ENCODE measurements at regions not wholly inside any gene's neighbourhood (a gene's known extent, or its start where the extent isn't known, plus 50 kb on each side); places are given as distances from the start of the nearest gene placed in this dataset.
"Not testable (repeated sequence)": the region's sequence is repeated elsewhere in the genome, so short reads cannot be mapped to it uniquely, and the experiment has no call there.

GRCh38 chr1:55767171-55767570 is 552.0 kb upstream of the USP24 start:
- TF ChIP-seq CTCF (IDR thresholded peaks at IDR 0.05; ENCODE audit: low read depth, low read length, missing control alignments) = no peak
- Histone ChIP-seq H3K36me3 (replicated peaks) (no peaks in the 10 kb centered on the region), H3K27me3 (replicated peaks) (no peaks in the 10 kb centered on the region), H3K4me3 (ENCODE audit: low read depth, low read length) (no peak overlapping the region), H3K27ac (no peak overlapping the region)
- DNase-seq = no peak
- in situ Hi-C loops (cut with HindIII; ENCODE audit: low pct_ligation_motif_present, low sequenced_read_pairs) = no loop called here

GRCh38 chr1:55765505-55765904 is 550.3 kb upstream of the USP24 start:
- in situ Hi-C loops (cut with HindIII; ENCODE audit: low pct_ligation_motif_present, low sequenced_read_pairs); H3K27me3 ChIP-seq (replicated peaks); DNase-seq: not testable (repeated sequence)

GRCh38 chr1:55751776-55752175 is 536.6 kb upstream of the USP24 start:
- H3K27ac ChIP-seq = no peak overlapping the region
- no peaks in the 10 kb centered on the region for H3K27me3 ChIP-seq (replicated peaks)
- no peak for TF ChIP-seq CTCF (IDR thresholded peaks at IDR 0.05; ENCODE audit: low read depth, low read length, missing control alignments)
- in situ Hi-C loops (cut with HindIII; ENCODE audit: low pct_ligation_motif_present, low sequenced_read_pairs) = no loop called here
- DNase-seq = no peak
- H3K4me3 ChIP-seq (ENCODE audit: low read depth, low read length) = no peak overlapping the region
- H3K36me3 ChIP-seq (replicated peaks) = no peaks in the 10 kb centered on the region

More at GRCh38 chr1:55765505-55765904, 550.3 kb upstream of the USP24 start:
- H3K36me3 ChIP-seq (replicated peaks); H3K4me3 ChIP-seq (ENCODE audit: low read depth, low read length); H3K27ac ChIP-seq: not testable (repeated sequence)

GRCh38 chr1:55750628-55750995 is 535.4 kb upstream of the USP24 start:
- DNase-seq = no peak
- H3K36me3 ChIP-seq (replicated peaks) = no peaks in the 10 kb centered on the region
- in situ Hi-C loops (cut with HindIII; ENCODE audit: low pct_ligation_motif_present, low sequenced_read_pairs) = no loop called here

GRCh38 chr1:55749975-55750627 is 534.9 kb upstream of the USP24 start:
- no peaks in the 10 kb centered on the region for H3K36me3 ChIP-seq (replicated peaks)
- in situ Hi-C loops (cut with HindIII; ENCODE audit: low pct_ligation_motif_present, low sequenced_read_pairs) = no loop called here
- no peak overlapping the region for H3K4me3 ChIP-seq (ENCODE audit: low read depth, low read length)
- TF ChIP-seq CTCF (IDR thresholded peaks at IDR 0.05; ENCODE audit: low read depth, low read length, missing control alignments) = no peak
- no peak for DNase-seq
- no peak overlapping the region for H3K27ac ChIP-seq
- no peaks in the 10 kb centered on the region for H3K27me3 ChIP-seq (replicated peaks)

More at GRCh38 chr1:55750628-55750995, 535.4 kb upstream of the USP24 start:
- TF ChIP-seq CTCF (IDR thresholded peaks at IDR 0.05; ENCODE audit: low read depth, low read length, missing control alignments) = no peak
- H3K27me3 ChIP-seq (replicated peaks) = no peaks in the 10 kb centered on the region
- H3K27ac ChIP-seq = no peak overlapping the region
- H3K4me3 ChIP-seq (ENCODE audit: low read depth, low read length) = no peak overlapping the region

- Histone ChIP-seq H3K27ac (no peak overlapping the region), H3K27me3 (replicated peaks) (no peaks in the 10 kb centered on the region), H3K4me3 (ENCODE audit: low read depth, low read length) (no peak overlapping the region), H3K36me3 (replicated peaks) (no peaks in the 10 kb centered on the region)
- in situ Hi-C loops (cut with HindIII; ENCODE audit: low pct_ligation_motif_present, low sequenced_read_pairs) = no loop called here
- TF ChIP-seq CTCF (IDR thresholded peaks at IDR 0.05; ENCODE audit: low read depth, low read length, missing control alignments) = no peak
- no peak for DNase-seq
These were observed 532.3 kb upstream of the USP24 start for GRCh38 chr1:55747408-55747841.
